ENCODE measurements at regions not wholly inside any gene's neighbourhood (a gene's known extent, or its start where the extent isn't known, plus 50 kb on each side); places are given as distances from the start of the nearest gene placed in this dataset.

- Histone ChIP-seq H3K4me3 (ENCODE audit: control insufficient read depth in 2 of 3, extremely low read depth in 1 of 3, insufficient read depth in 2 of 3, low read depth in 1 of 3, low read length in 3 of 3) (no peak overlapping the region), H3K79me2 (ENCODE audit: control insufficient read depth, insufficient read depth, low read length) (no peaks in the 10 kb centered on the region), H3K9ac (ENCODE audit: control insufficient read depth, extremely low read depth, insufficient read depth, low read length) (no peak overlapping the region), H4K20me1 (ENCODE audit: control insufficient read depth, extremely low read depth, insufficient read depth, low read length) (no peaks in the 10 kb centered on the region), H3K9me1 (ENCODE audit: control insufficient read depth, extremely low read depth, insufficient read depth, low read length) (no peaks in the 10 kb centered on the region), H3K9me3 (ENCODE audit: control insufficient read depth, low read depth, low read length) (peaks cover 2% of the 10 kb centered on the region), H3K36me3 (ENCODE audit: control insufficient read depth in 2 of 2, extremely low read depth in 1 of 2, insufficient read depth in 2 of 2, low read length in 2 of 2) (no peaks in the 10 kb centered on the region), H3K4me2 (ENCODE audit: control insufficient read depth, extremely low read depth, insufficient read depth, low read depth, low read length) (no peak overlapping the region), H3K27me3 (ENCODE audit: control insufficient read depth, extremely low read depth, insufficient read depth, low read length) (no peaks in the 10 kb centered on the region), H3K27ac (ENCODE audit: control insufficient read depth, insufficient read depth, low read length) (no peak overlapping the region), H3K4me1 (ENCODE audit: control insufficient read depth, extremely low read depth, insufficient read depth, low read length) (no peaks in the 10 kb centered on the region), H2AFZ (ENCODE audit: control insufficient read depth, low read length) (no peak overlapping the region)
- FAIRE-seq, result no peak
- TF ChIP-seq, protein P1, sequence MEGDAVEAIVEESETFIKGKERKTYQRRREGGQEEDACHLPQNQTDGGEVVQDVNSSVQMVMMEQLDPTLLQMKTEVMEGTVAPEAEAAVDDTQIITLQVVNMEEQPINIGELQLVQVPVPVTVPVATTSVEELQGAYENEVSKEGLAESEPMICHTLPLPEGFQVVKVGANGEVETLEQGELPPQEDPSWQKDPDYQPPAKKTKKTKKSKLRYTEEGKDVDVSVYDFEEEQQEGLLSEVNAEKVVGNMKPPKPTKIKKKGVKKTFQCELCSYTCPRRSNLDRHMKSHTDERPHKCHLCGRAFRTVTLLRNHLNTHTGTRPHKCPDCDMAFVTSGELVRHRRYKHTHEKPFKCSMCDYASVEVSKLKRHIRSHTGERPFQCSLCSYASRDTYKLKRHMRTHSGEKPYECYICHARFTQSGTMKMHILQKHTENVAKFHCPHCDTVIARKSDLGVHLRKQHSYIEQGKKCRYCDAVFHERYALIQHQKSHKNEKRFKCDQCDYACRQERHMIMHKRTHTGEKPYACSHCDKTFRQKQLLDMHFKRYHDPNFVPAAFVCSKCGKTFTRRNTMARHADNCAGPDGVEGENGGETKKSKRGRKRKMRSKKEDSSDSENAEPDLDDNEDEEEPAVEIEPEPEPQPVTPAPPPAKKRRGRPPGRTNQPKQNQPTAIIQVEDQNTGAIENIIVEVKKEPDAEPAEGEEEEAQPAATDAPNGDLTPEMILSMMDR (optimal IDR thresholded peaks at IDR 0.05 in 1 of 3, IDR thresholded peaks at IDR 0.05 in 1 of 3, conservative IDR thresholded peaks at IDR 0.05 in 1 of 3; ENCODE audit: extremely low read depth in 1 of 3, insufficient read depth in 2 of 3, low read length in 3 of 3), result no peak
- no peak for TF ChIP-seq EZH2 (IDR thresholded peaks at IDR 0.05; ENCODE audit: low read length)
- DNase-seq (ENCODE audit: low read depth, low spot score), result no peak
- dilution Hi-C loops (cut with MboI; ENCODE audit: extremely low pct_ligation_motif_present, low sequenced_read_pairs), result loop anchor here (10.0 kb wide), 1 partner anchor 56 kb away; no protein-coding TSS in a partner anchor
Measured at GRCh38 chr3:181510500-181510899, 201.2 kb upstream of the SOX2 start.

GRCh38 chr3:181497358-181497757 is 214.4 kb upstream of the SOX2 start:
- H3K4me1 ChIP-seq (ENCODE audit: control insufficient read depth, extremely low read depth, insufficient read depth, low read length), result no peaks in the 10 kb centered on the region
- no peak overlapping the region for H3K4me2 ChIP-seq (ENCODE audit: control insufficient read depth, extremely low read depth, insufficient read depth, low read depth, low read length)
- H4K20me1 ChIP-seq (ENCODE audit: control insufficient read depth, extremely low read depth, insufficient read depth, low read length), result no peaks in the 10 kb centered on the region
- H3K9ac ChIP-seq (ENCODE audit: control insufficient read depth, extremely low read depth, insufficient read depth, low read length), result no peak overlapping the region
- TF ChIP-seq, protein P1 (optimal IDR thresholded peaks at IDR 0.05 in 1 of 3, IDR thresholded peaks at IDR 0.05 in 1 of 3, conservative IDR thresholded peaks at IDR 0.05 in 1 of 3; ENCODE audit: extremely low read depth in 1 of 3, insufficient read depth in 2 of 3, low read length in 3 of 3), result no peak
- no peak for TF ChIP-seq EZH2 (IDR thresholded peaks at IDR 0.05; ENCODE audit: low read length)
- DNase-seq (ENCODE audit: low read depth, low spot score) (no peak), FAIRE-seq (no peak)
- H3K79me2 ChIP-seq (ENCODE audit: control insufficient read depth, insufficient read depth, low read length), result no peaks in the 10 kb centered on the region
- H3K27me3 ChIP-seq (ENCODE audit: control insufficient read depth, extremely low read depth, insufficient read depth, low read length), result no peaks in the 10 kb centered on the region
- no peak overlapping the region for H3K27ac ChIP-seq (ENCODE audit: control insufficient read depth, insufficient read depth, low read length)
- no peak overlapping the region for H2AFZ ChIP-seq (ENCODE audit: control insufficient read depth, low read length)
- dilution Hi-C loops (cut with MboI; ENCODE audit: extremely low pct_ligation_motif_present, low sequenced_read_pairs), result no loop called here
- H3K36me3 ChIP-seq (ENCODE audit: control insufficient read depth in 2 of 2, extremely low read depth in 1 of 2, insufficient read depth in 2 of 2, low read length in 2 of 2), result no peaks in the 10 kb centered on the region
- no peaks in the 10 kb centered on the region for H3K9me1 ChIP-seq (ENCODE audit: control insufficient read depth, extremely low read depth, insufficient read depth, low read length)
- H3K4me3 ChIP-seq (ENCODE audit: control insufficient read depth in 2 of 3, extremely low read depth in 1 of 3, insufficient read depth in 2 of 3, low read depth in 1 of 3, low read length in 3 of 3), result no peak overlapping the region
- no peaks in the 10 kb centered on the region for H3K9me3 ChIP-seq (ENCODE audit: control insufficient read depth, low read depth, low read length)
